Mucosa of rectum (tissue), 2 donors: ENCODE measurements at regions not wholly inside any gene's neighbourhood (a gene's known extent, or its start where the extent isn't known, plus 50 kb on each side); places are given as distances from the start of the nearest gene placed in this dataset.

ENCODE experiments used
- H3K27ac ChIP-seq, 2 donors: one replicate each; pipeline ENCODE4 v1.7.0; 2013; ENCODE audit warnings: inconsistent platforms in 2 of 2, low read depth in 2 of 2, low read length in 2 of 2
- H3K27me3 ChIP-seq, 2 donors: one replicate each; pipeline ENCODE4 v1.7.0; 2013; ENCODE audit warnings: low read length in 2 of 2; ENCODE audit not compliant: control insufficient read depth in 2 of 2, insufficient read depth in 2 of 2
- H3K36me3 ChIP-seq, 2 donors: one replicate each; pipeline ENCODE4 v1.7.0; 2013; ENCODE audit warnings: low read length in 2 of 2; ENCODE audit not compliant: control insufficient read depth in 2 of 2, insufficient read depth in 2 of 2
- H3K4me1 ChIP-seq, 2 donors: one replicate each; pipeline ENCODE4 v1.7.0; 2013; ENCODE audit warnings: low read length in 2 of 2, mild to moderate bottlenecking in 1 of 2; ENCODE audit not compliant: control insufficient read depth in 2 of 2, insufficient read depth in 2 of 2
- H3K4me3 ChIP-seq, 2 donors: one replicate each; pipeline ENCODE4 v1.7.0; 2013; ENCODE audit warnings: low read length in 2 of 2
- H3K9ac ChIP-seq, 2 donors: one replicate each; pipeline ENCODE4 v1.7.0; 2013; ENCODE audit warnings: low read length in 2 of 2, low read depth in 1 of 2, mild to moderate bottlenecking in 1 of 2
- H3K9me3 ChIP-seq, 2 donors: one replicate each; pipeline ENCODE4 v1.7.0; 2013; ENCODE audit warnings: low read length in 2 of 2; ENCODE audit not compliant: control insufficient read depth in 2 of 2
- donor health status: healthy.
- donor health status: Normal muscosa, but diverticular disease.

DNA sequence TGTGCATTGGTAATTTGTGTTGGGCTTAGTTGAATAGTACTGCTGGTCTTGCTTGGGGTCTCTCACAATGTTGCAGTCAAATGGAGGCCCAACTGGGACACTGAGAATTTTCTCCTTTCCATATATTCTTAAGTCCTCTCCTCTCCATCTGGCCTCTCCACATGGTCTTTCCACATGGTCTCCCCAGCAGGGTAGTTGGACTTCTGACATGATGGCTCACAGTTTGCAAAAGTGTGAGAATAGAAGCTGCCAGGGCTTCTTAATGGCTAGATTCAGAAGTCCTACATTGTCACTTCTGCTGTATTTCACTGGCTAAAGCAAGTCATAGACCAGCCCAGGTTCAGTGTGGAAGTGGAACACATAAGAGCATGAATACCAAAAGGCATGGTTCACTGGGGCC lies 318.5 kb upstream of the TNP1 start:
- Histone ChIP-seq H3K4me1 (no peaks in the 10 kb centered on the region), H3K4me3 (no peak overlapping the region), H3K27ac (no peak overlapping the region), H3K27me3 (no peaks in the 10 kb centered on the region), H3K9ac (no peak overlapping the region), H3K36me3 (no peaks in the 10 kb centered on the region), H3K9me3 (no peaks in the 10 kb centered on the region)

DNA sequence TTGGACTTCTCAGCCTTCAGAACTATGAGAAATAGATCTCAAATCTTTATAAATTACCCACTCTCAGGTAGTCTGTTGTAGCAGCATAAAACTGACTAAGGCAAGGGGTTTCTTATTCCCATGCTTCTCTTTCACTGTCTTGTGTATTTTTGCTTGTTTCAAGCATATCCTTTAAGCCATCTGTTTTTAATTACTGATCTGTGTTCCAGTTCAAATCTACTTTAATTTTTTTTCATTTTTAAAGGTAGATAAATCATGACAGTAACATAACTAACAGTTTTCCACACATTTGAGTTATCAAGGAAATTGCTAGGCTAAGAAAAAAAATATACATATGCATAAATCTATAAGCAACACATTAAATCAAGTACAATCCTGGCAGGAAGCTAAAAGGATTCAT lies 317.9 kb upstream of the TNP1 start:
- Histone ChIP-seq H3K27ac (no peak overlapping the region), H3K9me3 (no peaks in the 10 kb centered on the region), H3K27me3 (no peaks in the 10 kb centered on the region), H3K4me3 (no peak overlapping the region), H3K9ac (no peak overlapping the region), H3K36me3 (no peaks in the 10 kb centered on the region), H3K4me1 (no peaks in the 10 kb centered on the region)

DNA sequence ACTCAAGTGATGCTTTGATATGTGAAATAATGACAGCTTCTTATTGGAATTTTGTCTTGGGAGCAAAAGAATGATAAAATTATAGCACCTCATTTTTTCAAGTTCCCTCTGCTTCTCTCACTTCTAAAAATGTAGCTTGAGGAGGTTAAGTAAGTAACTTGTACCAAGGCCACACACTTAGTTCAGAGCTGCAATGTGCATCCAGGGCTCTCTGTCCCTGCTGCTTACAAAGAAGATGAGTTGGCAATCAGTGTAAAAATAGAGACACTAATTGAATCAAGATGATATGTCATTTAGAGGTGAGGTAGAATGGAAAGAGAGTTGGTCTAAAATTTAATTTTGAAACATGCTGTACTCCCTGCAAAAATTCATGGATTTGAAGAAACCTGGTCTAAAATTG lies 312.0 kb upstream of the TNP1 start:
- no peak overlapping the region for H3K9ac ChIP-seq
- no peak overlapping the region for H3K27ac ChIP-seq
- no peaks in the 10 kb centered on the region for H3K9me3 ChIP-seq
- H3K36me3 ChIP-seq, result no peaks in the 10 kb centered on the region
- H3K27me3 ChIP-seq, result no peaks in the 10 kb centered on the region
- no peaks in the 10 kb centered on the region for H3K4me1 ChIP-seq
- no peak overlapping the region for H3K4me3 ChIP-seq

DNA sequence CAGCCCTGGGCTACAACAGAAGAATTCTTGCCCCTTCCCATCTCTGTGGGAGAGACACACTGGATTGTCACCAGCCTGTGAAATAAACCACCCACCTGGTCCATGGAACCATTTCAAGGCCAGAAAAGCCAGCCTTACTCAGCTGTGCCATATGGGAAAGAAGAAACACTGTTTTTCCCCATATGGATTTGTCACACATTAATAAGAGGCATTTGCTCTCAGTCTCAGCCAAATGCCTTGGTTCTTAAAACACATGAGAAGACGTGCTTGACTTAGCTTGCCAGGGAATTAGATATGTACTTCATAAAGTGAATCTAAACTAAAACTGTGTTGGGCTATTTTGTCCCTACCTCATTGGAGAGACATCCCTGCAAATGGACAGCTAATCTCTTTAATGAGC lies 308.6 kb upstream of the TNP1 start:
- H3K27ac ChIP-seq, result no peak overlapping the region
- H3K27me3 ChIP-seq, result no peaks in the 10 kb centered on the region

DNA sequence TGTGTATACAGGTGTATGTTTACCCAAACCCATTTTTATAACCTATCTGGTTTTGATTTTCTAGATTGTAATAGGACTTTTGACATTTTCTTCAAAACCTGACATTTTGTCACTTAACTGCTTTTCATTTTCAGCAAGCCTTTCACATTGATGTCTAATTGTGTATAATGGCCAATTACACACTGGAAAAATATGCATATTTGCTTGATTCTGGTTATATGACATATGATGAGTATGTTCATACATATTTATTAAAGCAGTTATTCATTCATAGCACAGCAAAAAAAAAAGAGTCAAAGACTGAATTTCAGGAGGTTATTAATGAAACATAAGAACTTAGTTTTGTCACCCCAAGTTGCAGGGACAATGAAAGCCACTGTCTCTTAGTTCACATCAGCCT lies 307.7 kb upstream of the TNP1 start:
- H3K27me3 ChIP-seq, result no peaks in the 10 kb centered on the region
- H3K27ac ChIP-seq, result no peak overlapping the region
- H3K4me1 ChIP-seq, result no peaks in the 10 kb centered on the region
- H3K9ac ChIP-seq, result no peak overlapping the region
- no peaks in the 10 kb centered on the region for H3K36me3 ChIP-seq
- no peak overlapping the region for H3K4me3 ChIP-seq
- H3K9me3 ChIP-seq, result no peaks in the 10 kb centered on the region

More for the DNA sequence above, 308.6 kb upstream of the TNP1 start:
- Histone ChIP-seq H3K36me3 (no peaks in the 10 kb centered on the region), H3K4me3 (no peak overlapping the region), H3K4me1 (no peaks in the 10 kb centered on the region), H3K9ac (no peak overlapping the region), H3K9me3 (no peaks in the 10 kb centered on the region)

DNA sequence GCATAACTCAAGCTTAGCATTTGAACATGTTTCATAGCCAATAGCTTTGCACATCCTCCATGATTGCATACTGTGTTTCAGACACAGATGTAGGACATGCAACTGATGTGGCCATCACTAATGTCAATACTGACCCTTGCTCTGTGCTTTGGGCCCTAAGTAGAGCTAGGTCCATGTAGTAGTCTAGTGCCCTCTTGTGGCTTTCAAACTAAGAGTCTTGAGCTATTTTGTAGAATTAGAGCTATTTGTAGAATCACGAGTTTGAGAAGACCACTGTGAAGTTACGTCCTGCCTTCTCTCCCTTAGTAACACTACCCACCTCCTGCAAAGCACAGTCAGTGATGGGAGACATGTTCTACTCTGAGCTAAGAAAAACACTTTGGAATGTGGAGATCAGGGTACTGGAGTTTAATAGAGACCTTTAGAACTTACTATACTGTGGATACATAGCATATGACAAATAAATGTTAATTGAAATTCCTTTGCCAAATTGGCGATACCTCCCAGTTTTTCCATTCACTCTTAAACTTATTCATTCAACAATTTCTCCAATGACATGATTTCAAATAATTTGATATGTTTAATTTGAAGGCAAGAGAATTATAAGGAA lies 306.5 kb upstream of the TNP1 start:
- no peaks in the 10 kb centered on the region for H3K36me3 ChIP-seq
- H3K9ac ChIP-seq, result no peak overlapping the region
- H3K27ac ChIP-seq, result no peak overlapping the region
- H3K4me1 ChIP-seq, result no peaks in the 10 kb centered on the region
- no peaks in the 10 kb centered on the region for H3K9me3 ChIP-seq
- H3K27me3 ChIP-seq, result no peaks in the 10 kb centered on the region
- H3K4me3 ChIP-seq, result no peak overlapping the region

DNA sequence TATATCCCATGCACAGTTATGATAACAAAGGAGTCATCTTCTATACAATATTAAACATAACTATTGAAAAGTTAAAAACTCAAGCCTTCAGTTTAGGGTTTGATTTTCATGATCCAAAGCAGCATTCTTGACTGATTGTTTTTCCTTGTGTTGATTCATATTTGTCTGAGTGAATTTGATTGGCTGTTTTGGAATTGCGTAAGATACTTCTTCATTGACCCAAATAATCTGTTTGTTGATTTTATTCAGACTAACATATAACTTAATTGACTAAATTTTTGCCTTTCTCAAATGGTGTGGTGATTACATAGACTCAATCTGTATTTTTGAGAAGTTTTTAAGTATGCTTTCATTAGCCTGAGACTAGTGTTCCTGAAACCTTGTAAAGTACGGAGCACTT lies 305.7 kb upstream of the TNP1 start:
- no peak overlapping the region for H3K4me3 ChIP-seq
- H3K9me3 ChIP-seq, result no peaks in the 10 kb centered on the region
- no peaks in the 10 kb centered on the region for H3K27me3 ChIP-seq
- H3K4me1 ChIP-seq, result no peaks in the 10 kb centered on the region
- H3K36me3 ChIP-seq, result no peaks in the 10 kb centered on the region
- no peak overlapping the region for H3K27ac ChIP-seq
- H3K9ac ChIP-seq, result no peak overlapping the region

DNA sequence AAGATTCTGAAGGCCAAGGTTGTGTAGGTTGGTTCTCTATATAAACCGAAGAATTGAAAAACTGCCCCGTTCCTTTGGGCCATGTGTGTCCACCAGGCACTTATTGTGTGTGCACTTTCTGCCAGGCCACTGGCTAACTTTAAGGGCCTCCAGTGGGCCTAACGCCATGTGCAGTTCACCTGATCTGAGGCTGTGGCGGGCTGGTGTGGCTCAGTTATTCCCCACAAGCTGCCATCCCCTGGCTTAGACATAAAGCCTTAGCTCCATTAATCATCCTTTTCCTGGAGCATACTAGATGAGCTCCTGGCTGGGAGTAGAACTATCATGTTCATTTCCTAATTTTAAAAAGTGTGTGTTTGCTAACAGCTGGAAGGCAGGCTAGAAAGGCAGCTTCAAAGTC lies 304.1 kb upstream of the TNP1 start:
- Histone ChIP-seq H3K27me3 (no peaks in the 10 kb centered on the region), H3K36me3 (no peaks in the 10 kb centered on the region), H3K4me3 (no peak overlapping the region), H3K9ac (no peak overlapping the region), H3K9me3 (no peaks in the 10 kb centered on the region), H3K27ac (no peak overlapping the region), H3K4me1 (no peaks in the 10 kb centered on the region)

DNA sequence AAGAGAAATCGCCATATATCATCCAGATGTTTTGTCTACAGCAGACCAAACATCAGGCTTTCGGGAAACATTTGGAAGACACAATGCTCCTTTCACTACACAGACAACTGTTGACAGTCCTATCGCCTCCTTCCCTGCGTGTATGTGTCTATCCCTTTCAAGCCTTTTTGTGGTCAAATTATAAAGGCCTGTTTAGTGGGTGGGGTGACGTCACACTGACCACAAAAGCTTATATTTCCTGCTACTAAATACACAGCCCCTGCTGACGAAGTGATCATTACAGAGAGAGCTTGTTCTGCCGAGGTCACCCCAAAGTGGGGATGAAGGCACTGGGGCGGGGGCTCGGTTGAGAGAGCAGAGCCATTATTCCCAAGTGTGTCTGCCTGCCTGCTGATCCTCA lies 302.7 kb upstream of the TNP1 start:
- Histone ChIP-seq H3K9ac (no peak overlapping the region), H3K27ac (no peak overlapping the region), H3K9me3 (no peaks in the 10 kb centered on the region), H3K27me3 (no peaks in the 10 kb centered on the region), H3K36me3 (no peaks in the 10 kb centered on the region), H3K4me1 (no peaks in the 10 kb centered on the region), H3K4me3 (no peak overlapping the region)

DNA sequence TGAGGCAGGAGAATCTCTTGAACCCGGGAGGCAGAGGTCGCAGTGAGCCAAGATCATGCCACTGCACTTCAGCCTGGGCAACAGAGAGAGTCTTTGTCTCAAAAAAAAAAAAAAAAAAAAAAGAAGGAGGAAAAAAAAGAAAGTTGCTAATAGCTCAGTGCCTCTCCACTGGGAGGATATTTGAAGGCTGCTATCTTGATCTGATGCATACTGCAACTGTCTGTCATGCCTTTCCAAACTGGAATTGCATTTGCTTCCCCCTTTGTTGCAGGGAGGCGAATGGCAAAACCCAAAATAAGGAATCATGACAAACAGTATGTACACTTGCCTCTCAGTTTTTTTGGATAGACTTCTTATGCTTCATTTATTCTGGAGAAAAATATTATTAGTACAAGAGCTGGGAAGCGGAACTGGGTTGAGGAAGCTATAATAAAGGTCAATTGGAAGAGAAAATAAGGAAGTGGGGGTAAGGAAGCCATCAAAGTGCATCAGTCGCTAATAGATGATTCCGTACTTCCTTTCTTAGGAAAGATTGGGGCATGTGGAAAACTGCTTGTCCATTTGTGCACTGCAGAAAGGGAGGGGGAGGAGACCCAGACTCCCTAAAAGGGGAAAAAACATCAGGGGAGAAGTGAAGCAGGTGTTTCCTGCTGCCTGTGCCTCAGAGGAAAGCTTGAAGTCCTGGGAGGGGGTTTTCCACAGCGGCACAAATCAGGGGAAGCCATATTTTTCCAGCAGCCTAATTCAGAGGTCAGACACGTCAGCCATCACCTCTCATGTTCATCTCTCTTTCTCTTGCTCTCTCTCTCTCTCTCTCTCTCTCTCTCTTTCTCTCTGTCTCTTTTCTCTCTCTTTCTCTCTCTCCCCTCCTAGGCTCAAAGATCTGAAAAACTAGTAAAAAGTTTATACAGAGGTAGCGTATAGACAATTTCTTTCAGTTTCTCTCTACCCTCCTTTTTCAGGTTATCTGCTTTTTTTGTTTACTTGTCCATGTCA lies 301.4 kb upstream of the TNP1 start:
- no peak overlapping the region for H3K9ac ChIP-seq
- H3K36me3 ChIP-seq, result no peaks in the 10 kb centered on the region
- H3K4me1 ChIP-seq, result no peaks in the 10 kb centered on the region
- H3K4me3 ChIP-seq, result no peak overlapping the region
- no peaks in the 10 kb centered on the region for H3K9me3 ChIP-seq
- no peaks in the 10 kb centered on the region for H3K27me3 ChIP-seq
- no peak overlapping the region for H3K27ac ChIP-seq
